Bronchial epithelial cell (primary cell): ENCODE measurements at regions not wholly inside any gene's neighbourhood (a gene's known extent, or its start where the extent isn't known, plus 50 kb on each side); places are given as distances from the start of the nearest gene placed in this dataset.

Experiments used
- DNase-seq: peaks from one replicate; pipeline ENCODE4 v3.0.0-alpha.2; 2010; ENCODE audit warnings: low read depth
- FAIRE-seq: peaks from 2 replicates; lab custom pipeline; 2011; peaks lifted over from hg19 to GRCh38; lab: Jason Lieb, UNC
- H3K27me3 ChIP-seq: 2 replicates; pipeline ENCODE4 v1.5.1; 2011; ENCODE audit warnings: low read length; ENCODE audit not compliant: control insufficient read depth, insufficient read depth
- H3K36me3 ChIP-seq: 2 replicates; pipeline ENCODE4 v1.5.1; 2011; ENCODE audit warnings: low read length; ENCODE audit not compliant: control insufficient read depth, insufficient read depth
- H3K4me3 ChIP-seq: 2 replicates; pipeline ENCODE4 v1.5.1; 2011; ENCODE audit warnings: mild to moderate bottlenecking, low read depth, low read length, control low read depth
- TF ChIP-seq, protein P1 (sequence below): IDR thresholded peaks from 2 replicates; pipeline ENCODE4 v1.5.1; 2011; ENCODE audit warnings: mild to moderate bottlenecking, moderate library complexity, low read length, control low read depth, inconsistent platforms; ENCODE audit not compliant: insufficient read depth, severe bottlenecking

DNA sequence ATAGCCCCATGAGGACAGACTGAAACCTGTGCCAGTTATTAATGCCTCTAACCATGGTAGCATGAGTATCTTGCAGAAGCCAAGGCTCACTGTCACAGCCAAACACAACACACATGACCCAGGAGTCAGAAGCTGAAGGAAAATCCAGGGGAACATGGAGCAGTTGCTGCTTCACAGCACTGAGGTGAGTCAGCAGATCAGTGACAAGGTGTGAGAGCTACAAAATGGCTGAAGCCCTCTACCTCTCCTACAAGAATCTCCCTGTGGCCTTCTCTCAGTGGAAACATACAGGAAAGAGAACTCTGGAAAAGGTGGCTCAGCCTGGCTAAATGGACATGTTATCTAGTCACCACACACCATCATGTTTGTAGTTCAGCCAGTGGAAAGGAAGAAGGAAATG lies 93.5 kb downstream of the NAB1 start:
- TF ChIP-seq, protein P1, sequence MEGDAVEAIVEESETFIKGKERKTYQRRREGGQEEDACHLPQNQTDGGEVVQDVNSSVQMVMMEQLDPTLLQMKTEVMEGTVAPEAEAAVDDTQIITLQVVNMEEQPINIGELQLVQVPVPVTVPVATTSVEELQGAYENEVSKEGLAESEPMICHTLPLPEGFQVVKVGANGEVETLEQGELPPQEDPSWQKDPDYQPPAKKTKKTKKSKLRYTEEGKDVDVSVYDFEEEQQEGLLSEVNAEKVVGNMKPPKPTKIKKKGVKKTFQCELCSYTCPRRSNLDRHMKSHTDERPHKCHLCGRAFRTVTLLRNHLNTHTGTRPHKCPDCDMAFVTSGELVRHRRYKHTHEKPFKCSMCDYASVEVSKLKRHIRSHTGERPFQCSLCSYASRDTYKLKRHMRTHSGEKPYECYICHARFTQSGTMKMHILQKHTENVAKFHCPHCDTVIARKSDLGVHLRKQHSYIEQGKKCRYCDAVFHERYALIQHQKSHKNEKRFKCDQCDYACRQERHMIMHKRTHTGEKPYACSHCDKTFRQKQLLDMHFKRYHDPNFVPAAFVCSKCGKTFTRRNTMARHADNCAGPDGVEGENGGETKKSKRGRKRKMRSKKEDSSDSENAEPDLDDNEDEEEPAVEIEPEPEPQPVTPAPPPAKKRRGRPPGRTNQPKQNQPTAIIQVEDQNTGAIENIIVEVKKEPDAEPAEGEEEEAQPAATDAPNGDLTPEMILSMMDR: no peak
- Histone ChIP-seq H3K4me3 (no peak overlapping the region), H3K36me3 (no peaks in the 10 kb centered on the region), H3K27me3 (no peaks in the 10 kb centered on the region)
- FAIRE-seq: no peak
- no peak for DNase-seq

GRCh38 chr2:190744041-190744440 lies 95.2 kb downstream of the NAB1 start:
- H3K27me3 ChIP-seq: no peaks in the 10 kb centered on the region
- TF ChIP-seq, protein P1: no peak
- H3K36me3 ChIP-seq: no peaks in the 10 kb centered on the region
- FAIRE-seq (no peak), DNase-seq (no peak)
- H3K4me3 ChIP-seq: no peak overlapping the region

DNA sequence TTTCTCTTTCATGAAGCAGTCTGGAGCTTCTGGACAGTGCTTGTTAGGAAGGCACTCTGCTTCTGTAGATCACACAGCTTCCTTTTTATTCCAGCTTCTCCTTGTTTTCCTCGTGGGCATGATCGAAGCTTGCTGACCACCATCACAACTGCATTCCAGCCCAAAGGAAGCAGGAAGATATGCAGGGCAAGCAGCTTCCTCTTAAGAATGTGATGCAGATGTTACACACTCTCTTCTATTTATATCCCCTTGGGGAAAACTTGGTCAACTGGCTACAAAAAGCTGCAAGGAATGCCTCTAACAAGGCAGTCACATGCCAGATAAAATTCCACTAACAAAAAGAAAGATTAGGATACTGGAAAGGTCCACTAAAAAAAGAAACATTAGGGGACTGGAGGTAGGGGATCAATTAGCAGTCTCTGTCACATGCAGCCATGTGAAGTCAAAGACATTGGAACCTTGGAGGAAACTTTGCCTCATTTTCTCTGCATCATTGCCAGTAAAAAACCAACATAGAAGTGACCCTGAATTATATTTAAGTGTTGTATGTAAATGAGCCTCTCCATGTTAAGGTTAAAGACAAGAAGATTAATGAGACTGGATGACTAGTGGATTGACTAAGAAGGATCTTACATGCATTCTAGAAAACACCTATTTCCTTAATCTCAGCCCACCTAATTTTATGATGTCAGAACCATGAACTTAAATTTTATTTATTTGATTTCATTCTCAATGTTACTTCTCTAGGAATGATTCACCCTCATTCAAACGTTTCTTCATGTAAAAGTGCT lies 98.3 kb downstream of the NAB1 start:
- H3K27me3 ChIP-seq: no peaks in the 10 kb centered on the region
- H3K36me3 ChIP-seq: no peaks in the 10 kb centered on the region
- TF ChIP-seq, protein P1: no peak
- DNase-seq: no peak
- no peak for FAIRE-seq
- H3K4me3 ChIP-seq: no peak overlapping the region

DNA sequence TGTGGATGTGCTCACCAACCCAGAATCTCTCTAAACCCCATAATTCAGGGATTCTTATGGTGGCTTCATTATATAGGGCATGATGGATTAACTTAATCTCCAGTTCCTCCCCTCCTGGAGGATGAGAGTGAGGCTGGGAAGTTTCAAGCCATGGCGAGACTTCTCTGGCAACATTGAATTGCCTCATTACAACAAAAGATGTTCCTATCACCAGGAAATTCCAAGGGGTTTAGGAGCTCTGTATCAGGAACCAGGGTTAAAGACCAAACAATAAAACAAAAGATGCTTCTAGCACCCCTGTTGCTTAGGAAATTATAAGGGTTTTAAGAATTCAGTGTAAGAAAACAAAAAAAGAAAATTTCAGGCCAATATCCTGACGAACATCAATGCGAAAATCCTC lies 100.1 kb downstream of the NAB1 start:
- Histone ChIP-seq H3K27me3 (no peaks in the 10 kb centered on the region), H3K4me3 (no peak overlapping the region), H3K36me3 (no peaks in the 10 kb centered on the region)
- no peak for DNase-seq
- TF ChIP-seq, protein P1: no peak
- FAIRE-seq: no peak

- Histone ChIP-seq H3K36me3 (no peaks in the 10 kb centered on the region), H3K4me3 (no peak overlapping the region), H3K27me3 (no peaks in the 10 kb centered on the region)
- TF ChIP-seq, protein P1: no peak
- no peak for FAIRE-seq
- no peak for DNase-seq
Measured at GRCh38 chr2:190755772-190756415, 107.0 kb downstream of the NAB1 start.
